ENCODE measurements at regions not wholly inside any gene's neighbourhood (a gene's known extent, or its start where the extent isn't known, plus 50 kb on each side); places are given as distances from the start of the nearest gene placed in this dataset.

- DNase-seq = no peak
Observed at GRCh38 chr2:14237902-14238301, 394.6 kb upstream of the LRATD1 start.

GRCh38 chr2:14239605-14240004 lies 392.9 kb upstream of the LRATD1 start:
- no peak for DNase-seq

GRCh38 chr2:14240868-14241267 lies 391.6 kb upstream of the LRATD1 start:
- no peak for DNase-seq

GRCh38 chr2:14245901-14246300 lies 386.6 kb upstream of the LRATD1 start:
- no peak for DNase-seq

GRCh38 chr2:14255135-14255820 lies 377.2 kb upstream of the LRATD1 start:
- no peak for DNase-seq

- no peak for DNase-seq
Observed at GRCh38 chr2:14256890-14257289, 375.6 kb upstream of the LRATD1 start.

- DNase-seq = no peak
Observed at GRCh38 chr2:14257801-14258507, 374.6 kb upstream of the LRATD1 start.

GRCh38 chr2:14261771-14262170 lies 370.7 kb upstream of the LRATD1 start:
- DNase-seq = no peak

GRCh38 chr2:14263053-14263452 lies 369.5 kb upstream of the LRATD1 start:
- no peak for DNase-seq

- DNase-seq = no peak
Observed at GRCh38 chr2:14270036-14270582, 362.4 kb upstream of the LRATD1 start.

- no peak for DNase-seq
Observed at GRCh38 chr2:14272396-14273075, 360.0 kb upstream of the LRATD1 start.

GRCh38 chr2:14273650-14274049 lies 358.9 kb upstream of the LRATD1 start:
- no peak for DNase-seq

- DNase-seq = no peak
Observed at GRCh38 chr2:14284244-14284643, 348.3 kb upstream of the LRATD1 start.

- no peak for DNase-seq
Observed at GRCh38 chr2:14285812-14286211, 346.7 kb upstream of the LRATD1 start.

GRCh38 chr2:14288016-14288415 lies 344.5 kb upstream of the LRATD1 start:
- DNase-seq = no peak

- no peak for DNase-seq
Observed at GRCh38 chr2:14292964-14293363, 339.6 kb upstream of the LRATD1 start.

GRCh38 chr2:14297340-14297739 lies 335.2 kb upstream of the LRATD1 start:
- no peak for DNase-seq

GRCh38 chr2:14297906-14298305 lies 334.6 kb upstream of the LRATD1 start:
- DNase-seq = no peak

GRCh38 chr2:14301331-14301730 lies 331.2 kb upstream of the LRATD1 start:
- no peak for DNase-seq

- peak; percentile 3 for DNase-seq
Observed at GRCh38 chr2:14303366-14304115, 329.0 kb upstream of the LRATD1 start.

GRCh38 chr2:14304326-14304725 lies 328.2 kb upstream of the LRATD1 start:
- no peak for DNase-seq

- no peak for DNase-seq
Observed at GRCh38 chr2:14306268-14306861, 326.2 kb upstream of the LRATD1 start.

GRCh38 chr2:14313341-14313740 lies 319.2 kb upstream of the LRATD1 start:
- DNase-seq = no peak

Data from suppressor macrophage treated with lipopolysaccharide for 4 hours (primary cell).